GM12878 (cell line): ENCODE measurements at regions not wholly inside any gene's neighbourhood (a gene's known extent, or its start where the extent isn't known, plus 50 kb on each side); places are given as distances from the start of the nearest gene placed in this dataset.
"Not testable (repeated sequence)": the region's sequence is repeated elsewhere in the genome, so short reads cannot be mapped to it uniquely, and the experiment has no call there.

Experiments
- ATAC-seq: fragments of 200-7000 bp; cut with Tn5 transposase; 3 replicates; pipeline ENCODE4 v1.9.1; 2020; ENCODE audit warnings: mild to moderate bottlenecking, moderate library complexity
- BruUV-seq: library from RNA; stranded (reverse); fragments of 400-500 nt; replicated peaks from 2 replicates; lab custom pipeline; 2021; lab: Mats Ljungman, UMichigan
- CTCF ChIA-PET: fragments of 300-600 bp; sonication (Branson Sonifier 250); formaldehyde crosslinking; extraction: SDS; loops from one replicate; lab custom pipeline; 2021; ENCODE audit warnings: inconsistent platforms; lab: Yijun Ruan, JAX
- POLR2A ChIA-PET: fragments of 350-600 bp; formaldehyde crosslinking; extraction: SDS; loops from one replicate; lab custom pipeline; 2021; ENCODE audit warnings: inconsistent platforms; lab: Charles Lee
- RAD21 ChIA-PET: fragments of 300-600 bp; sonication (Branson Sonifier 250); formaldehyde crosslinking; loops from one replicate; lab custom pipeline; 2023; ENCODE audit warnings: antibody characterized with exemption; ENCODE audit not compliant: unreplicated experiment; lab: Charles Lee
- SMC1A ChIA-PET: fragments of 300-600 bp; sonication (Branson Sonifier 250); formaldehyde crosslinking; loops from one replicate; lab custom pipeline; 2023; ENCODE audit not compliant: unreplicated experiment, uncharacterized antibody; lab: Charles Lee
- DNase-seq: peaks from one replicate; pipeline ENCODE4 v3.0.0-alpha.2; 2011; ENCODE audit warnings: low read depth, low spot score
- FAIRE-seq: peaks from 3 replicates; lab custom pipeline; 2011; peaks lifted over from hg19 to GRCh38; lab: Jason Lieb, UNC
- H2AFZ ChIP-seq: 2 replicates; pipeline ENCODE4 v1.6.0; 2011; ENCODE audit warnings: low read depth, low read length, control low read depth; ENCODE audit not compliant: control insufficient read depth
- H3K27ac ChIP-seq: 2 replicates; pipeline ENCODE4 v1.5.1; 2011; ENCODE audit warnings: control low read depth; ENCODE audit not compliant: control insufficient read depth, insufficient read depth
- H3K27me3 ChIP-seq, 2 experiments: replicated peaks in 1 of 2; 2 replicates each; pipeline versions ENCODE4 v1.6.0 to v1.6.1; 2011; ENCODE audit warnings: low read length in 1 of 2; ENCODE audit not compliant: control insufficient read depth in 2 of 2, insufficient read depth in 2 of 2
- H3K36me3 ChIP-seq, 2 experiments: 2 replicates each; pipeline ENCODE4 v1.5.1; 2011; ENCODE audit warnings: low read length in 1 of 2; ENCODE audit not compliant: control insufficient read depth in 2 of 2, insufficient read depth in 2 of 2
- H3K4me1 ChIP-seq: 2 replicates; pipeline ENCODE4 v1.6.1; 2011; ENCODE audit warnings: mild to moderate bottlenecking, low read length, moderate library complexity, mixed read lengths; ENCODE audit not compliant: control insufficient read depth, insufficient read depth
- H3K4me2 ChIP-seq: 2 replicates; pipeline ENCODE4 v1.6.0; 2011; ENCODE audit warnings: control low read depth; ENCODE audit not compliant: control insufficient read depth, insufficient read depth
- H3K4me3 ChIP-seq: fragments of 200-600 bp; sonication (generic); 2 replicates; pipeline ENCODE4 v1.5.1; 2016
- H3K79me2 ChIP-seq: 2 replicates; pipeline ENCODE4 v1.6.0; 2011; ENCODE audit warnings: low read length; ENCODE audit not compliant: control insufficient read depth, insufficient read depth
- H3K9ac ChIP-seq: 2 replicates; pipeline ENCODE4 v1.8.0; 2011; ENCODE audit warnings: low read length, control low read depth, mixed read lengths; ENCODE audit not compliant: control insufficient read depth, insufficient read depth
- H3K9me3 ChIP-seq: replicated peaks from 3 replicates; pipeline ENCODE4 v1.5.1; 2011; ENCODE audit warnings: mild to moderate bottlenecking, low read length; ENCODE audit not compliant: control insufficient read depth, insufficient read depth
- H4K20me1 ChIP-seq: 2 replicates; pipeline ENCODE4 v1.6.0; 2011; ENCODE audit not compliant: control insufficient read depth, insufficient read depth
- EGR1 ChIP-seq, 2 experiments: IDR thresholded peaks; 1 replicate in 1 of 2; 2 replicates in 1 of 2; pipeline ENCODE4 v1.6.1; 2011 to 2012; ENCODE audit warnings: low read depth in 2 of 2, low read length in 2 of 2, borderline replicate concordance in 1 of 2, mild to moderate bottlenecking in 1 of 2, moderate library complexity in 1 of 2
- IKZF2 ChIP-seq, 2 experiments: fragments of 450-650 bp; IDR thresholded peaks; 2 replicates each; pipeline ENCODE4 v1.6.1; 2017; ENCODE audit warnings: mild to moderate bottlenecking in 2 of 2, moderate library complexity in 2 of 2
- NBN ChIP-seq: fragments of 450-650 bp; IDR thresholded peaks from 2 replicates; pipeline ENCODE4 v1.6.1; 2016
- POLR2A ChIP-seq: IDR thresholded peaks from 2 replicates; pipeline ENCODE4 v1.6.1; 2011; ENCODE audit warnings: low read depth, mild to moderate bottlenecking, low read length
- POU2F2 ChIP-seq: IDR thresholded peaks from 3 replicates; pipeline ENCODE4 v1.6.1; 2011; ENCODE audit warnings: low read depth, mild to moderate bottlenecking, low read length, borderline replicate concordance
- RELA ChIP-seq: fragments of 450-650 bp; IDR thresholded peaks from 2 replicates; pipeline ENCODE4 v1.8.0; 2014; ENCODE audit warnings: borderline replicate concordance; ENCODE audit not compliant: partially characterized antibody
- RELB ChIP-seq: fragments of 450-650 bp; IDR thresholded peaks from 2 replicates; pipeline ENCODE4 v1.6.1; 2017; ENCODE audit warnings: low read depth, mild to moderate bottlenecking, moderate library complexity
- ZNF687 ChIP-seq: fragments of 450-650 bp; IDR thresholded peaks from 2 replicates; pipeline ENCODE4 v1.6.1; 2017; ENCODE audit warnings: mild to moderate bottlenecking, moderate library complexity
- WGBS: methylation state at CpG from one replicate; pipeline ENCODE4 v1.1.6; 2016; ENCODE audit warnings: low lambda C conversion rate; ENCODE audit not compliant: insufficient replicate concordance, insufficient coverage; ENCODE audit errors: missing lambda C conversion rate; 5-methylcytosine and 5-hydroxymethylcytosine counted together
- in situ Hi-C: fragments of 300-500 bp; cut with MboI; formaldehyde crosslinking; loops from 9 replicates; pipeline ENCODE4 v1.14.3; 2018; ENCODE audit warnings: mixed read lengths
- intact Hi-C: fragments of 100-400 bp; cut with micrococcal nuclease; formaldehyde crosslinking; loops from one replicate; pipeline ENCODE4 v1.14.2; 2022; ENCODE audit not compliant: unreplicated experiment
- TF ChIP-seq, protein P1 (sequence below), 3 experiments: IDR thresholded peaks in 2 of 3; conservative IDR thresholded peaks in 1 of 3; 2 replicates each; pipeline ENCODE4 v1.5.1; 2011; ENCODE audit warnings: low read depth in 3 of 3, low read length in 3 of 3, mild to moderate bottlenecking in 3 of 3, control low read depth in 2 of 3, moderate library complexity in 2 of 3, inconsistent platforms in 1 of 3, mixed read lengths in 1 of 3; ENCODE audit not compliant: control insufficient read depth in 2 of 3, insufficient read depth in 1 of 3; ENCODE audit errors: extremely low read depth in 1 of 3

- peak; percentile 22; the same call in 1 of the 3 replicates for TF ChIP-seq POU2F2
- TF ChIP-seq RELB, result peak; percentile 96
- TF ChIP-seq RELA, result peak; percentile 56
- TF ChIP-seq POLR2A, result peak; percentile 86
- TF ChIP-seq, protein P1, sequence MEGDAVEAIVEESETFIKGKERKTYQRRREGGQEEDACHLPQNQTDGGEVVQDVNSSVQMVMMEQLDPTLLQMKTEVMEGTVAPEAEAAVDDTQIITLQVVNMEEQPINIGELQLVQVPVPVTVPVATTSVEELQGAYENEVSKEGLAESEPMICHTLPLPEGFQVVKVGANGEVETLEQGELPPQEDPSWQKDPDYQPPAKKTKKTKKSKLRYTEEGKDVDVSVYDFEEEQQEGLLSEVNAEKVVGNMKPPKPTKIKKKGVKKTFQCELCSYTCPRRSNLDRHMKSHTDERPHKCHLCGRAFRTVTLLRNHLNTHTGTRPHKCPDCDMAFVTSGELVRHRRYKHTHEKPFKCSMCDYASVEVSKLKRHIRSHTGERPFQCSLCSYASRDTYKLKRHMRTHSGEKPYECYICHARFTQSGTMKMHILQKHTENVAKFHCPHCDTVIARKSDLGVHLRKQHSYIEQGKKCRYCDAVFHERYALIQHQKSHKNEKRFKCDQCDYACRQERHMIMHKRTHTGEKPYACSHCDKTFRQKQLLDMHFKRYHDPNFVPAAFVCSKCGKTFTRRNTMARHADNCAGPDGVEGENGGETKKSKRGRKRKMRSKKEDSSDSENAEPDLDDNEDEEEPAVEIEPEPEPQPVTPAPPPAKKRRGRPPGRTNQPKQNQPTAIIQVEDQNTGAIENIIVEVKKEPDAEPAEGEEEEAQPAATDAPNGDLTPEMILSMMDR (IDR thresholded peaks at IDR 0.05 in 2 of 3, conservative IDR thresholded peaks at IDR 0.05 in 1 of 3; ENCODE audit: control insufficient read depth in 2 of 3, extremely low read depth in 1 of 3, insufficient read depth in 1 of 3, low read depth in 3 of 3, low read length in 3 of 3), result 0 out of 6 replicates have a peak, but pooled peaks of 1 of the 3 experiments have one; percentile 1
- TF ChIP-seq ZNF687, result peak; percentile 77
- peak; percentile 80 for TF ChIP-seq NBN
- peak; percentile 77 to 81 for TF ChIP-seq IKZF2 (IDR thresholded peaks at IDR 0.05)
- 0 out of 3 replicates have a peak, but pooled peaks of 1 of the 2 experiments have one; percentile 14 for TF ChIP-seq EGR1 (IDR thresholded peaks at IDR 0.05; ENCODE audit: borderline replicate concordance in 1 of 2, low read depth in 2 of 2, low read length in 2 of 2)
Measured at GRCh38 chr16:22436823-22437652, 62.6 kb upstream of the CDR2 start (continued).

DNA sequence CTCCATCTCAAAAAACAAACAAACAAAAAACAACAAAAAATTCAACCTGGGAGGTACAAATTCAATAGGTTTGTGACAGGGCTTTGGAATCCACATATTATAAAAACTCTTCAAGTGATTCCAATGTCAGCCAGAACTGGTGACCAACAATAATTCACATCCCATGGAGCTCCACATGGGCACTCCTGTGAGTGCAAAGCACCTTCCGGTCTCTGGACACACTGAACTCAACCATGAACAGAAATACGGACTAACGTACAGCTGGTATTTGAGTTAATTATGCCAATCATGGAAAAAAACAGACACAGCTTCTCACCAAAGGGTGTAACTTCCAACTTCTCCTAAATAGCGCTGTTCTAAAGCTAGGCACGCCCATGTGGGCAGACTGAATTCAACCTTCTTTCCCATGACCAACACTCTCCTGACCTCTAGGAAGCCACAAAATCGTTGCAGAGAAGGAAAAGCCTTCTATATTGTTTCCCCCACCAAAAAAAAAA is 62.0 kb upstream of the CDR2 start:
- H4K20me1 ChIP-seq, H3K9me3 ChIP-seq, H3K36me3 ChIP-seq, H3K79me2 ChIP-seq, SMC1A ChIA-PET, H3K4me2 ChIP-seq, in situ Hi-C loops, H3K4me1 ChIP-seq, intact Hi-C loops, DNase-seq, H2AFZ ChIP-seq, H3K27me3 ChIP-seq, FAIRE-seq, CTCF ChIA-PET: not testable (repeated sequence)
- ATAC-seq, result peak; percentile 56
- POLR2A ChIA-PET, result interaction anchor here (0.7 to 1.2 kb wide), 3 partner anchors 63 to 668 kb away, joined by 3 to 5 read pairs (median 3); no protein-coding TSS in a partner anchor
- RAD21 ChIA-PET, result interaction anchor here (1.0 kb wide), 1 partner anchor 78 kb away, joined by 3 read pairs; no protein-coding TSS in a partner anchor
- Histone ChIP-seq H3K4me3 (peak overlapping the region; percentile 69; the same call in 1 of the 2 replicates), H3K9ac (peak overlapping the region; percentile 67), H3K27ac (peak overlapping the region; percentile 85)
- 0% methylated on average over 3 of the region's 6 CpGs for WGBS
- BruUV-seq, result TSS peak; percentile 74
